HepG2 (cell line): ENCODE measurements at regions not wholly inside any gene's neighbourhood (a gene's known extent, or its start where the extent isn't known, plus 50 kb on each side); places are given as distances from the start of the nearest gene placed in this dataset.

Source experiments
- ATAC-seq: fragments of 200-7000 bp; cut with Tn5 transposase; 3 replicates; pipeline ENCODE4 v1.9.1; 2020; ENCODE audit warnings: mild to moderate bottlenecking, moderate library complexity
- BruUV-seq: library from RNA; stranded (reverse); fragments of 400-500 nt; replicated peaks from 2 replicates; lab custom pipeline; 2021; lab: Mats Ljungman, UMichigan
- CTCF ChIA-PET: fragments of 300-600 bp; formaldehyde crosslinking; extraction: SDS; loops from one replicate; lab custom pipeline; 2021; ENCODE audit warnings: low total read pairs, inconsistent platforms, low intra/inter-chr PET ratio; lab: Yijun Ruan, JAX
- POLR2A ChIA-PET: fragments of 350-600 bp; sonication (Branson Sonifier 250); formaldehyde crosslinking; loops from one replicate; lab custom pipeline; 2020; ENCODE audit warnings: antibody characterized with exemption, inconsistent platforms; lab: Yijun Ruan, JAX
- DNase-seq: peaks from one replicate; pipeline ENCODE4 v3.0.0-alpha.2; 2015; ENCODE audit warnings: low spot score
- FAIRE-seq: peaks from 3 replicates; lab custom pipeline; 2011; peaks lifted over from hg19 to GRCh38; lab: Jason Lieb, UNC
- H2AFZ ChIP-seq: one replicate; pipeline ENCODE4 v1.6.1; 2011; ENCODE audit warnings: low read length, inconsistent platforms
- H3K27ac ChIP-seq: fragments of 300-600 bp; 3 replicates; pipeline ENCODE4 v1.8.0; 2011; ENCODE audit warnings: mixed run types, mild to moderate bottlenecking, mixed read lengths, low read length, inconsistent platforms; ENCODE audit not compliant: insufficient read depth; ENCODE audit errors: extremely low read length
- H3K27me3 ChIP-seq, 2 experiments: fragments of 200-600 bp in 1 of 2; 2 replicates in 1 of 2; 3 replicates in 1 of 2; pipeline versions ENCODE4 v1.6.0 to v1.8.0; 2011; ENCODE audit warnings: low read length in 2 of 2, mild to moderate bottlenecking in 2 of 2, moderate library complexity in 2 of 2, inconsistent platforms in 1 of 2; ENCODE audit not compliant: insufficient read depth in 2 of 2, control insufficient read depth in 1 of 2
- H3K36me3 ChIP-seq, 2 experiments: fragments of 200-600 bp in 1 of 2; replicated peaks in 1 of 2; 2 replicates in 1 of 2; 3 replicates in 1 of 2; pipeline versions ENCODE4 v1.5.1 to v1.8.0; 2011; ENCODE audit warnings: low read length in 2 of 2, inconsistent platforms in 1 of 2; ENCODE audit not compliant: insufficient read depth in 2 of 2, control insufficient read depth in 1 of 2
- H3K4me1 ChIP-seq: 2 replicates; pipeline ENCODE4 v1.5.1; 2012; ENCODE audit warnings: low read length, inconsistent platforms; ENCODE audit not compliant: insufficient read depth
- H3K4me2 ChIP-seq: 2 replicates; pipeline ENCODE4 v1.6.0; 2011; ENCODE audit warnings: low read depth, low read length, inconsistent platforms
- H3K4me3 ChIP-seq, 3 experiments: fragments of 200-600 bp in 1 of 3; sonication (generic), shearing (Covaris generic) in 1 of 3; replicated peaks in 1 of 3; 2 replicates each; pipeline ENCODE4 v1.5.1; 2011 to 2016; ENCODE audit warnings: low read length in 3 of 3, inconsistent platforms in 2 of 3, low read depth in 2 of 3, mild to moderate bottlenecking in 2 of 3, control low read depth in 1 of 3, mixed read lengths in 1 of 3; ENCODE audit not compliant: insufficient read depth in 1 of 3
- H3K79me2 ChIP-seq: one replicate; pipeline ENCODE4 v1.6.1; 2011; ENCODE audit warnings: low read length, inconsistent platforms; ENCODE audit not compliant: insufficient read depth
- H3K9ac ChIP-seq: 2 replicates; pipeline ENCODE4 v1.6.0; 2011; ENCODE audit warnings: mild to moderate bottlenecking, low read depth, low read length, inconsistent platforms; ENCODE audit not compliant: insufficient read depth
- H3K9me3 ChIP-seq: 2 replicates; pipeline ENCODE4 v1.5.1; 2012; ENCODE audit warnings: mild to moderate bottlenecking, low read length
- H4K20me1 ChIP-seq: 2 replicates; pipeline ENCODE4 v1.6.0; 2011; ENCODE audit warnings: inconsistent platforms, mild to moderate bottlenecking, low read length, moderate library complexity; ENCODE audit not compliant: insufficient read depth
- CC2D1A ChIP-seq: sonication (generic); formaldehyde crosslinking; IDR thresholded peaks from 2 replicates; pipeline ENCODE4 v1.8.1; 2023; ENCODE audit warnings: mild to moderate bottlenecking, missing genetic modification reagents
- FOXM1 ChIP-seq: sonication (generic); formaldehyde crosslinking; IDR thresholded peaks from 2 replicates; pipeline ENCODE4 v1.5.0; 2020; ENCODE audit warnings: missing genetic modification reagents
- GLI4 ChIP-seq: sonication (generic); formaldehyde crosslinking; IDR thresholded peaks from 2 replicates; pipeline ENCODE4 v1.5.1; 2020; ENCODE audit warnings: missing genetic modification reagents, mild to moderate bottlenecking, moderate library complexity, borderline replicate concordance
- HDAC6 ChIP-seq: fragments of 200-600 bp; sonication (generic); IDR thresholded peaks from 2 replicates; pipeline ENCODE4 v1.7.0; 2017; ENCODE audit warnings: mild to moderate bottlenecking, antibody characterized with exemption, low read length, low read depth
- MED13 ChIP-seq: sonication (generic); formaldehyde crosslinking; IDR thresholded peaks from 2 replicates; pipeline ENCODE4 v1.5.0; 2020; ENCODE audit warnings: missing genetic modification reagents
- MIER2 ChIP-seq: IDR thresholded peaks from 2 replicates; pipeline ENCODE4 v1.6.1; 2016; ENCODE audit warnings: missing biosample characterization, missing genetic modification reagents
- NFE2L2 ChIP-seq: fragments of 150-350 bp; IDR thresholded peaks from 2 replicates; pipeline ENCODE4 v1.6.1; 2014; ENCODE audit warnings: low read length
- PRMT3 ChIP-seq: sonication (generic); formaldehyde crosslinking; IDR thresholded peaks from 2 replicates; pipeline ENCODE4 v1.8.1; 2022; ENCODE audit warnings: low read depth, mild to moderate bottlenecking, moderate library complexity, missing genetic modification reagents, borderline replicate concordance
- SAP130 ChIP-seq: IDR thresholded peaks from 2 replicates; pipeline ENCODE4 v1.6.1; 2016; ENCODE audit warnings: low read depth
- TGIF2 ChIP-seq: IDR thresholded peaks from 2 replicates; pipeline ENCODE4 v1.6.1; 2016; ENCODE audit warnings: control low read depth, missing compliant biosample characterization
- THYN1 ChIP-seq: sonication (generic); formaldehyde crosslinking; IDR thresholded peaks from 2 replicates; pipeline ENCODE4 v1.8.1; 2023; ENCODE audit warnings: low read depth, mild to moderate bottlenecking, moderate library complexity, missing genetic modification reagents, borderline replicate concordance
- XRCC5 ChIP-seq: fragments of 200-400 bp; formaldehyde crosslinking; optimal IDR thresholded peaks from 2 replicates; pipeline ENCODE3; 2017; ENCODE audit warnings: mild to moderate bottlenecking, low read length
- YEATS4 ChIP-seq: sonication (generic); formaldehyde crosslinking; IDR thresholded peaks from 2 replicates; pipeline ENCODE4 v1.4.0; 2020; ENCODE audit warnings: missing genetic modification reagents, borderline replicate concordance
- ZNF253 ChIP-seq: sonication (generic); formaldehyde crosslinking; IDR thresholded peaks from 2 replicates; pipeline ENCODE4 v1.8.0; 2022; ENCODE audit warnings: mild to moderate bottlenecking, missing genetic modification reagents, borderline replicate concordance
- ZNF557 ChIP-seq: sonication (generic); formaldehyde crosslinking; IDR thresholded peaks from 2 replicates; pipeline ENCODE4 v1.4.0; 2020; ENCODE audit warnings: missing genetic modification reagents
- ZNF598 ChIP-seq: sonication (generic); formaldehyde crosslinking; IDR thresholded peaks from 2 replicates; pipeline ENCODE4 v1.5.1; 2020; ENCODE audit warnings: mild to moderate bottlenecking, missing genetic modification reagents, borderline replicate concordance
- ZNF768 ChIP-seq: sonication (generic); formaldehyde crosslinking; IDR thresholded peaks from 2 replicates; pipeline ENCODE4 v1.4.0; 2020; ENCODE audit warnings: missing genetic modification reagents
- WGBS: methylation state at CpG from one replicate; pipeline ENCODE4 v1.1.6; 2017; ENCODE audit warnings: low lambda C conversion rate; 5-methylcytosine and 5-hydroxymethylcytosine counted together
- in situ Hi-C: cut with HindIII; loops from 2 replicates; pipeline ENCODE4 v1.10.0; 2017; ENCODE audit warnings: low pct_unique_long_range_greater_than_20kb; ENCODE audit not compliant: extremely low pct_ligation_motif_present
- intact Hi-C: fragments of 100-400 bp; cut with micrococcal nuclease; formaldehyde crosslinking; loops from one replicate; pipeline ENCODE4 v1.10.0; 2022; ENCODE audit not compliant: unreplicated experiment
- TF ChIP-seq, protein P1 (sequence below), 2 experiments: IDR thresholded peaks; 2 replicates each; pipeline ENCODE4 v1.6.1; 2011 to 2012; ENCODE audit warnings: low read length in 2 of 2, borderline replicate concordance in 1 of 2, low read depth in 1 of 2, mild to moderate bottlenecking in 1 of 2, moderate library complexity in 1 of 2
- TF ChIP-seq, protein P2 (sequence below): sonication (generic); formaldehyde crosslinking; IDR thresholded peaks from 2 replicates; pipeline ENCODE4 v1.4.0; 2020; ENCODE audit warnings: missing genetic modification reagents, borderline replicate concordance

DNA sequence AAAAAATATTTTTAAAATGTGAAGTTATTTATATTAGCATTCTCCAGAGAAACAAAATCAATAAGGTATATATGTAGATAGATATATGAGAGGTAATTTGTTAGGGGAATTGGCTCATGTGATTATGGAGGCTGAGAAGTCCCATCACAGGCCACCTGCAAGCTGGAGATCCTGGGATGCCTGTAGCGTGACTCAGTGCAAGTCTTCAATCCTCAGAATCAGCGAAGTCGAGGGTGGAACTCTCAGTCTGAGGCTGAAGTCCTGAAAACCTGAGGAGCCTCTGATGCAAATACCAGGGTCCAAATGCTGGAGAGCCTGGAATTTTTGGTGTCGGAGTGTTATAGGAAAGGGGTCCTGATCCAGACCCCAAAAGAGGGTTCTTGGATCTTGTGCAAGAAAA, 658.5 kb downstream of the USP25 start (continued):
- TF ChIP-seq, protein P1, sequence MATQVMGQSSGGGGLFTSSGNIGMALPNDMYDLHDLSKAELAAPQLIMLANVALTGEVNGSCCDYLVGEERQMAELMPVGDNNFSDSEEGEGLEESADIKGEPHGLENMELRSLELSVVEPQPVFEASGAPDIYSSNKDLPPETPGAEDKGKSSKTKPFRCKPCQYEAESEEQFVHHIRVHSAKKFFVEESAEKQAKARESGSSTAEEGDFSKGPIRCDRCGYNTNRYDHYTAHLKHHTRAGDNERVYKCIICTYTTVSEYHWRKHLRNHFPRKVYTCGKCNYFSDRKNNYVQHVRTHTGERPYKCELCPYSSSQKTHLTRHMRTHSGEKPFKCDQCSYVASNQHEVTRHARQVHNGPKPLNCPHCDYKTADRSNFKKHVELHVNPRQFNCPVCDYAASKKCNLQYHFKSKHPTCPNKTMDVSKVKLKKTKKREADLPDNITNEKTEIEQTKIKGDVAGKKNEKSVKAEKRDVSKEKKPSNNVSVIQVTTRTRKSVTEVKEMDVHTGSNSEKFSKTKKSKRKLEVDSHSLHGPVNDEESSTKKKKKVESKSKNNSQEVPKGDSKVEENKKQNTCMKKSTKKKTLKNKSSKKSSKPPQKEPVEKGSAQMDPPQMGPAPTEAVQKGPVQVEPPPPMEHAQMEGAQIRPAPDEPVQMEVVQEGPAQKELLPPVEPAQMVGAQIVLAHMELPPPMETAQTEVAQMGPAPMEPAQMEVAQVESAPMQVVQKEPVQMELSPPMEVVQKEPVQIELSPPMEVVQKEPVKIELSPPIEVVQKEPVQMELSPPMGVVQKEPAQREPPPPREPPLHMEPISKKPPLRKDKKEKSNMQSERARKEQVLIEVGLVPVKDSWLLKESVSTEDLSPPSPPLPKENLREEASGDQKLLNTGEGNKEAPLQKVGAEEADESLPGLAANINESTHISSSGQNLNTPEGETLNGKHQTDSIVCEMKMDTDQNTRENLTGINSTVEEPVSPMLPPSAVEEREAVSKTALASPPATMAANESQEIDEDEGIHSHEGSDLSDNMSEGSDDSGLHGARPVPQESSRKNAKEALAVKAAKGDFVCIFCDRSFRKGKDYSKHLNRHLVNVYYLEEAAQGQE (IDR thresholded peaks at IDR 0.05; ENCODE audit: borderline replicate concordance in 1 of 2, low read depth in 1 of 2, low read length in 2 of 2) = no peak
- TF ChIP-seq ZNF557 (CRISPR knock-in tag) = no peak
- no peak for TF ChIP-seq GLI4
- TF ChIP-seq FOXM1 (CRISPR knock-in tag) = no peak
- no peak for TF ChIP-seq NFE2L2
- TF ChIP-seq CC2D1A = no peak
- no peak for TF ChIP-seq PRMT3 (CRISPR knock-in tag)
- TF ChIP-seq SAP130 (CRISPR knock-in tag) = no peak
- no peak for TF ChIP-seq XRCC5
- no peak for TF ChIP-seq HDAC6
- TF ChIP-seq, all 625 proteins: peak for 0

DNA sequence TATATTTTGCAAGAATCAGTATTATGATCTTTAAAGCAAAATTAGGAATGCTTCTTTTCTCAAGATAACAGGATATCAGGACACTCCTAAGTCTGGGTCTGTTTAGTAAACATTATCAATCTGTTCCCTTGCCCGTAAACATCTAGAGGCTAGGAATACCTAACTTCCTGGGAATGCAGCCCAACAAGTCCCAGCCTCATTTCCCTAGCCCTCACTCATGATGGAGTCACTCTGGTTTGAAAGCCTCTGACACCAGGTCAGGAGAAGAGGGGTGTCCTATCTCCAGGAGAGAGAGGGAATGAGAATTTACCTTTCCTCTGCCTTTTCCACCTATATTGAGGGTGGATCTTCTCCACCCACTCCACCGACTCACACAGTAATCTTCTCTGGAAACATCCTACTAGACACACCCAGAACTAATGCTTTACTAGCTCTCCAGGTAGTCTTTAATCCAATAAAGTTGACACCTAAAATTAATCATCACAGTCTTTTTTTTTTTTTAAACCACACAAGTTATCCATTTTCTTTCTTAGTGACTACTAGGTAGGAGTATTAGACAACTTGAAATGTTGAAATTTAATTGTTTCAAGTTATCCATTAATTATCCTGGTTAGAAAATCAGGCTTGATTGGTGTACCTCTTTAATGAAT, 659.3 kb downstream of the USP25 start:
- H3K4me3 ChIP-seq = no peak overlapping the region
- no peak for FAIRE-seq
- H3K9me3 ChIP-seq = no peaks in the 10 kb centered on the region
- no peak for DNase-seq
- no peaks in the 10 kb centered on the region for H3K36me3 ChIP-seq
- H3K27me3 ChIP-seq = no peaks in the 10 kb centered on the region
- POLR2A ChIA-PET = no interaction called here
- no peak overlapping the region for H2AFZ ChIP-seq
- no peaks in the 10 kb centered on the region for H3K4me1 ChIP-seq
- H3K4me2 ChIP-seq = no peak overlapping the region
- intact Hi-C loops = no loop called here
- CTCF ChIA-PET = interaction anchor here (0.6 kb wide), 1 partner anchor 895 kb away, joined by 3 read pairs; no protein-coding TSS in a partner anchor
- 17% methylated on average over 2 of the region's 2 CpGs for WGBS
- no peak overlapping the region for H3K9ac ChIP-seq
- no peak overlapping the region for H3K27ac ChIP-seq
- no TSS peak for BruUV-seq
- no peaks in the 10 kb centered on the region for H3K79me2 ChIP-seq
- H4K20me1 ChIP-seq = no peaks in the 10 kb centered on the region
- in situ Hi-C loops = no loop called here
- ATAC-seq = no peak
- TF ChIP-seq ZNF768 (no peak), YEATS4 (no peak), THYN1 (CRISPR knock-in tag) (no peak), MED13 (CRISPR knock-in tag) (no peak), MIER2 (CRISPR knock-in tag) (no peak), ZNF598 (CRISPR knock-in tag) (no peak), TGIF2 (CRISPR knock-in tag) (no peak), ZNF253 (CRISPR knock-in tag) (no peak)
- TF ChIP-seq, protein P2, sequence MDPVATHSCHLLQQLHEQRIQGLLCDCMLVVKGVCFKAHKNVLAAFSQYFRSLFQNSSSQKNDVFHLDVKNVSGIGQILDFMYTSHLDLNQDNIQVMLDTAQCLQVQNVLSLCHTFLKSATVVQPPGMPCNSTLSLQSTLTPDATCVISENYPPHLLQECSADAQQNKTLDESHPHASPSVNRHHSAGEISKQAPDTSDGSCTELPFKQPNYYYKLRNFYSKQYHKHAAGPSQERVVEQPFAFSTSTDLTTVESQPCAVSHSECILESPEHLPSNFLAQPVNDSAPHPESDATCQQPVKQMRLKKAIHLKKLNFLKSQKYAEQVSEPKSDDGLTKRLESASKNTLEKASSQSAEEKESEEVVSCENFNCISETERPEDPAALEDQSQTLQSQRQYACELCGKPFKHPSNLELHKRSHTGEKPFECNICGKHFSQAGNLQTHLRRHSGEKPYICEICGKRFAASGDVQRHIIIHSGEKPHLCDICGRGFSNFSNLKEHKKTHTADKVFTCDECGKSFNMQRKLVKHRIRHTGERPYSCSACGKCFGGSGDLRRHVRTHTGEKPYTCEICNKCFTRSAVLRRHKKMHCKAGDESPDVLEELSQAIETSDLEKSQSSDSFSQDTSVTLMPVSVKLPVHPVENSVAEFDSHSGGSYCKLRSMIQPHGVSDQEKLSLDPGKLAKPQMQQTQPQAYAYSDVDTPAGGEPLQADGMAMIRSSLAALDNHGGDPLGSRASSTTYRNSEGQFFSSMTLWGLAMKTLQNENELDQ (CRISPR knock-in tag) = no peak
